HEK293 (cell line): ENCODE measurements at regions not wholly inside any gene's neighbourhood (a gene's known extent, or its start where the extent isn't known, plus 50 kb on each side); places are given as distances from the start of the nearest gene placed in this dataset.
A peak's percentile ranks its signal among the peaks of the same experiment; 100 is the strongest.

Experiments
- CTCF ChIA-PET: fragments of 350-600 bp; formaldehyde crosslinking; extraction: SDS; loops from one replicate; lab custom pipeline; 2021; ENCODE audit warnings: antibody characterized with exemption; lab: Yijun Ruan, JAX
- POLR2A ChIA-PET: fragments of 300-600 bp; formaldehyde crosslinking; extraction: SDS; loops from one replicate; lab custom pipeline; 2020; ENCODE audit warnings: antibody characterized with exemption, inconsistent platforms; lab: Yijun Ruan, JAX
- H3K27ac ChIP-seq: fragments of 200-500 bp; sonication (Bioruptor generic); 2 replicates; pipeline ENCODE4 v1.5.1; 2014; ENCODE audit warnings: low read depth, low read length, control low read depth, inconsistent platforms; ENCODE audit errors: extremely low read depth
- H3K36me3 ChIP-seq, 2 experiments: fragments of 200-500 bp in 1 of 2; sonication (Bioruptor generic) in 1 of 2; 1 replicate in 1 of 2; 2 replicates in 1 of 2; pipeline ENCODE4 v1.5.1; 2014 to 2017; ENCODE audit warnings: inconsistent platforms in 2 of 2, low read length in 2 of 2; ENCODE audit not compliant: control insufficient read depth in 2 of 2, insufficient read depth in 1 of 2
- H3K4me1 ChIP-seq: fragments of 200-500 bp; sonication (Bioruptor generic); 2 replicates; pipeline ENCODE4 v1.5.1; 2014; ENCODE audit warnings: mild to moderate bottlenecking, low read length, inconsistent platforms; ENCODE audit not compliant: control insufficient read depth, insufficient read depth
- H3K4me3 ChIP-seq: 2 replicates; pipeline ENCODE4 v1.5.1; 2011; ENCODE audit warnings: low read depth, mild to moderate bottlenecking, control low read depth, low read length, moderate library complexity
- H3K9me3 ChIP-seq: fragments of 200-500 bp; sonication (Bioruptor generic); 2 replicates; pipeline ENCODE4 v1.5.1; 2014; ENCODE audit warnings: low read depth, low read length, inconsistent platforms; ENCODE audit not compliant: control insufficient read depth, insufficient read depth
- REST ChIP-seq: fragments of 450-650 bp; formaldehyde crosslinking; IDR thresholded peaks from 2 replicates; pipeline ENCODE4 v1.5.1; 2016; ENCODE audit warnings: missing biosample characterization, missing genetic modification characterization
- SETDB1 ChIP-seq: IDR thresholded peaks from one replicate; pipeline ENCODE4 v1.6.1; 2017; ENCODE audit warnings: mild to moderate bottlenecking, low read length, moderate library complexity, mixed read lengths; ENCODE audit not compliant: insufficient read length
- YY1 ChIP-seq: fragments of 450-650 bp; formaldehyde crosslinking; IDR thresholded peaks from 2 replicates; pipeline ENCODE4 v1.5.1; 2018; ENCODE audit warnings: missing biosample characterization, missing genetic modification characterization
- ZBTB49 ChIP-seq: fragments of 450-650 bp; formaldehyde crosslinking; IDR thresholded peaks from 2 replicates; pipeline ENCODE4 v1.5.1; 2016; ENCODE audit warnings: missing biosample characterization, missing genetic modification characterization, low read depth
- ZBTB8A ChIP-seq: fragments of 450-650 bp; formaldehyde crosslinking; IDR thresholded peaks from 2 replicates; pipeline ENCODE4 v1.5.1; 2016; ENCODE audit warnings: missing biosample characterization, missing genetic modification characterization
- ZNF16 ChIP-seq: fragments of 450-650 bp; formaldehyde crosslinking; IDR thresholded peaks from 2 replicates; pipeline ENCODE4 v1.5.1; 2016; ENCODE audit warnings: low read depth, missing biosample characterization, missing genetic modification characterization
- ZNF221 ChIP-seq: fragments of 450-650 bp; formaldehyde crosslinking; IDR thresholded peaks from 2 replicates; pipeline ENCODE4 v1.5.1; 2017; ENCODE audit warnings: missing biosample characterization, missing genetic modification characterization, borderline replicate concordance
- ZNF274 ChIP-seq, 2 experiments: fragments of 200-500 bp in 1 of 2; fragments of 450-650 bp in 1 of 2; sonication (Bioruptor generic) in 1 of 2; formaldehyde crosslinking in 1 of 2; IDR thresholded peaks; 2 replicates each; pipeline versions ENCODE4 v1.5.1 to v1.6.1; 2014 to 2016; ENCODE audit warnings: borderline replicate concordance in 1 of 2, inconsistent platforms in 1 of 2, low read length in 1 of 2, missing biosample characterization in 1 of 2, missing genetic modification characterization in 1 of 2
- ZNF449 ChIP-seq: fragments of 450-650 bp; formaldehyde crosslinking; IDR thresholded peaks from 2 replicates; pipeline ENCODE4 v1.5.1; 2017; ENCODE audit warnings: missing biosample characterization, mild to moderate bottlenecking, missing genetic modification characterization, moderate library complexity
- ZNF529 ChIP-seq: fragments of 450-650 bp; formaldehyde crosslinking; IDR thresholded peaks from 2 replicates; pipeline ENCODE4 v1.5.1; 2017; ENCODE audit warnings: missing genetic modification characterization, missing biosample characterization; ENCODE audit not compliant: insufficient replicate concordance
- ZNF623 ChIP-seq: fragments of 450-650 bp; formaldehyde crosslinking; IDR thresholded peaks from 2 replicates; pipeline ENCODE4 v1.5.1; 2016; ENCODE audit warnings: missing biosample characterization, missing genetic modification characterization
- ZNF791 ChIP-seq: fragments of 450-650 bp; formaldehyde crosslinking; IDR thresholded peaks from 2 replicates; pipeline ENCODE4 v1.5.1; 2016; ENCODE audit warnings: missing biosample characterization, missing genetic modification characterization
- ZSCAN4 ChIP-seq: fragments of 450-650 bp; formaldehyde crosslinking; IDR thresholded peaks from 2 replicates; pipeline ENCODE4 v1.5.1; 2017; ENCODE audit warnings: missing biosample characterization, missing genetic modification characterization

GRCh38 chr14:105859717-105860614 is 333.6 kb downstream of the TMEM121 start:
- POLR2A ChIA-PET: no interaction called here
- CTCF ChIA-PET: no interaction called here
- H3K36me3 ChIP-seq: no peaks in the 10 kb centered on the region

GRCh38 chr14:105860615-105861580 is 334.5 kb downstream of the TMEM121 start:
- POLR2A ChIA-PET: no interaction called here

More at GRCh38 chr14:105859717-105860614, 333.6 kb downstream of the TMEM121 start:
- H3K9me3 ChIP-seq: no peaks in the 10 kb centered on the region
- 0 out of 2 replicates have a peak, but pooled peaks have one; percentile 22 for TF ChIP-seq ZBTB8A (tag by site-specific recombination)
- TF ChIP-seq ZNF449 (tag by site-specific recombination): peak; percentile 69; the same call in 1 of the 2 replicates
- no peak for TF ChIP-seq ZBTB49
- TF ChIP-seq ZNF274 (IDR thresholded peaks at IDR 0.05; ENCODE audit: low read length): no peak
- no peak for TF ChIP-seq ZNF274 (tag by site-specific recombination; IDR thresholded peaks at IDR 0.05; ENCODE audit: borderline replicate concordance)
- H3K27ac ChIP-seq: no peak overlapping the region
- no peak overlapping the region for H3K4me3 ChIP-seq
- H3K4me1 ChIP-seq: no peaks in the 10 kb centered on the region

More at GRCh38 chr14:105860615-105861580, 334.5 kb downstream of the TMEM121 start:
- Histone ChIP-seq H3K4me3 (no peak overlapping the region), H3K9me3 (no peaks in the 10 kb centered on the region)
- TF ChIP-seq ZNF16 (no peak), REST (tag by site-specific recombination) (no peak), ZNF791 (no peak), ZSCAN4 (tag by site-specific recombination) (no peak), SETDB1 (no peak), ZNF221 (tag by site-specific recombination) (no peak), ZNF623 (tag by site-specific recombination) (no peak), ZNF529 (tag by site-specific recombination) (no peak), YY1 (tag by site-specific recombination) (no peak)
- TF ChIP-seq, all 188 proteins: peak for 0
- CTCF ChIA-PET: no interaction called here
- Histone ChIP-seq H3K36me3 (no peaks in the 10 kb centered on the region), H3K4me1 (no peaks in the 10 kb centered on the region), H3K27ac (no peak overlapping the region)
